Spleen (tissue), 7 donors: ENCODE measurements at regions not wholly inside any gene's neighbourhood (a gene's known extent, or its start where the extent isn't known, plus 50 kb on each side); places are given as distances from the start of the nearest gene placed in this dataset.

Experiments used
- POLR2A ChIP-seq, 3 donors: fragments of 450-650 bp; IDR thresholded peaks; one replicate each; pipeline ENCODE4 v1.5.1; 2017; ENCODE audit warnings: antibody characterized with exemption in 3 of 3, mild to moderate bottlenecking in 1 of 3
- TF ChIP-seq, protein P1 (sequence below), 11 experiments: fragments of 200-600 bp in 7 of 11; fragments of 450-650 bp in 4 of 11; sonication (generic) in 4 of 11; IDR thresholded peaks in 8 of 11; conservative IDR thresholded peaks in 3 of 11; 1 replicate in 7 of 11; 2 replicates in 4 of 11; pipeline versions ENCODE4 v1.4.0 to v1.8.0; 2016 to 2021; ENCODE audit warnings: antibody characterized with exemption in 11 of 11, inconsistent platforms in 4 of 11, mild to moderate bottlenecking in 1 of 11
- donor health status: DM: no; HTN: no; CAD: no; lungs with moderate emphysema.
- donor health status: DM: no; HTN: no; CAD: no.
- donor health status: DM: no; HTN: no; CAD: no.

DNA sequence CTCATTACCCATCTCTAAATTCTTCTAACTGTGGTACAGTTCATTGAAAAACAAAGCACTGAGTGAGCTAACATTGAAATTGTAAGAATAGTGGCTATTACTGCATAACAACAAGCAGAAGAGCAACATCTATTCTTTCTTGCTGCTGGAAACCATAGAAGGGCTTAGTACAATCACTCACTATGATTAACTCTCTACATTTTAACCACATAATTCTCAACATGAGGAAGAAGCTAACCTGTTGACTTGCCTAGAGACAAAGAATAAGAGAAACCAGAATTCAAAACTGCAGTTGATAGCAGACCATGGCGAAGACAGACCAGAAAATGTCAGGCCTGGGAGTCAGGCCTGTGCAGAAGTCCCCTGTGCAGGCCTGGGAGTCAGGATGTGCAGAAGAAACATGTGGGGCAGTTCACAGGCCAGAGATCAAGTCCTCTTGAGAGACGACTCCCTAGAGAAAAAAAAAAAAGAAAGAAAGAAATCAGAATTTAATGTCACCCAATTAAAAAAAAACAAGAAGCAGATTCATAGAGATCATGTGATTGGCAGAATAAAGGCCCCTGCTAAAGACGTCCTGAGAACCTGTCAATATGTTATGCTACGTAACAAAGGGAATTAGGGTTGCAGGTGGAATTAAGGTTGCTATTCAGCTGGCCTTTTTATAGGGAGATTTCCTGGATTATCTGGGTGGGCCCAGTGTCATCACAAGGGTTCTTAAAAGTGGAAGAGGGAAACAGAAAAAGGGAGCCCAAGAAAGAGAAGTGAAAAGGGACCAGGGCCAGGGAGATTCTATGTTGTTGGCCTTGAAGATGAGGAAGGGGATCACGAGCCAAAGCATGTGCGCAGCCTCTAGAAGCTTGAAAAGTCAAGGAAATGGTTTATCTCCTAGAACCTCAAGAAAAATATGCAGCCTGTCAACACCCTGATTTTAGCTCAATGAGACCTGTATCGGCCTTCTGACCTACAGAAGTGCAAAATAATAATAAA, 94.9 kb downstream of the MRPL39 start:
- TF ChIP-seq, protein P1, sequence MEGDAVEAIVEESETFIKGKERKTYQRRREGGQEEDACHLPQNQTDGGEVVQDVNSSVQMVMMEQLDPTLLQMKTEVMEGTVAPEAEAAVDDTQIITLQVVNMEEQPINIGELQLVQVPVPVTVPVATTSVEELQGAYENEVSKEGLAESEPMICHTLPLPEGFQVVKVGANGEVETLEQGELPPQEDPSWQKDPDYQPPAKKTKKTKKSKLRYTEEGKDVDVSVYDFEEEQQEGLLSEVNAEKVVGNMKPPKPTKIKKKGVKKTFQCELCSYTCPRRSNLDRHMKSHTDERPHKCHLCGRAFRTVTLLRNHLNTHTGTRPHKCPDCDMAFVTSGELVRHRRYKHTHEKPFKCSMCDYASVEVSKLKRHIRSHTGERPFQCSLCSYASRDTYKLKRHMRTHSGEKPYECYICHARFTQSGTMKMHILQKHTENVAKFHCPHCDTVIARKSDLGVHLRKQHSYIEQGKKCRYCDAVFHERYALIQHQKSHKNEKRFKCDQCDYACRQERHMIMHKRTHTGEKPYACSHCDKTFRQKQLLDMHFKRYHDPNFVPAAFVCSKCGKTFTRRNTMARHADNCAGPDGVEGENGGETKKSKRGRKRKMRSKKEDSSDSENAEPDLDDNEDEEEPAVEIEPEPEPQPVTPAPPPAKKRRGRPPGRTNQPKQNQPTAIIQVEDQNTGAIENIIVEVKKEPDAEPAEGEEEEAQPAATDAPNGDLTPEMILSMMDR (IDR thresholded peaks at IDR 0.05 in 8 of 11, conservative IDR thresholded peaks at IDR 0.05 in 3 of 11): no peak
- TF ChIP-seq POLR2A (IDR thresholded peaks at IDR 0.05): no peak
